ENCODE measurements at regions not wholly inside any gene's neighbourhood (a gene's known extent, or its start where the extent isn't known, plus 50 kb on each side); places are given as distances from the start of the nearest gene placed in this dataset.

DNA sequence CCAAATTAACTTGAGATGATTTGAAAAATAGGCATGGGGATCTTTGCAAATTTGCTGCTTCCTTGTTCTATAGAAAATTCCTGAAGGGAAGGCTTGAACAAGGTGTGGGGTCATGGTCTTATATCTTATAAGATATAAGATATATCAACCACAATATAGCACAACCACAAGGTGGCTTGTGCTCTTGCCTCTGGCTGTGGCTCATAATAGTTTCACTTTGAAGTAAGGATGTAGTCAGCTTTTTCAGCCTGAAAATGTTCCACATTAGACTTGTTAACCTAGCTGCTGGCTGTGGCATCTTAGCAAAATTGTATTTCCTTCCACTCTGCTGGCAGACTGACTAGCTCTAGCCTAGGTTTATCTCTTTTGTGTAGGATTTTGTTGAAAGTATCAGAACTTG is 169.7 kb downstream of the KLF5 start:
- no peaks in the 10 kb centered on the region for H3K4me1 Mint-ChIP-seq (ENCODE audit: unreplicated experiment)
- TF ChIP-seq, protein P1, sequence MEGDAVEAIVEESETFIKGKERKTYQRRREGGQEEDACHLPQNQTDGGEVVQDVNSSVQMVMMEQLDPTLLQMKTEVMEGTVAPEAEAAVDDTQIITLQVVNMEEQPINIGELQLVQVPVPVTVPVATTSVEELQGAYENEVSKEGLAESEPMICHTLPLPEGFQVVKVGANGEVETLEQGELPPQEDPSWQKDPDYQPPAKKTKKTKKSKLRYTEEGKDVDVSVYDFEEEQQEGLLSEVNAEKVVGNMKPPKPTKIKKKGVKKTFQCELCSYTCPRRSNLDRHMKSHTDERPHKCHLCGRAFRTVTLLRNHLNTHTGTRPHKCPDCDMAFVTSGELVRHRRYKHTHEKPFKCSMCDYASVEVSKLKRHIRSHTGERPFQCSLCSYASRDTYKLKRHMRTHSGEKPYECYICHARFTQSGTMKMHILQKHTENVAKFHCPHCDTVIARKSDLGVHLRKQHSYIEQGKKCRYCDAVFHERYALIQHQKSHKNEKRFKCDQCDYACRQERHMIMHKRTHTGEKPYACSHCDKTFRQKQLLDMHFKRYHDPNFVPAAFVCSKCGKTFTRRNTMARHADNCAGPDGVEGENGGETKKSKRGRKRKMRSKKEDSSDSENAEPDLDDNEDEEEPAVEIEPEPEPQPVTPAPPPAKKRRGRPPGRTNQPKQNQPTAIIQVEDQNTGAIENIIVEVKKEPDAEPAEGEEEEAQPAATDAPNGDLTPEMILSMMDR (IDR thresholded peaks at IDR 0.05; ENCODE audit: unreplicated experiment), result no peak
- H3K27ac Mint-ChIP-seq (ENCODE audit: unreplicated experiment), result no peak overlapping the region
- H3K27me3 Mint-ChIP-seq (ENCODE audit: unreplicated experiment), result peaks cover 1% of the 10 kb centered on the region
- DNase-seq (ENCODE audit: low spot score), result no peak
- H3K9me3 Mint-ChIP-seq (ENCODE audit: unreplicated experiment), result no peaks in the 10 kb centered on the region
- no peaks in the 10 kb centered on the region for H3K36me3 Mint-ChIP-seq (ENCODE audit: low read depth, unreplicated experiment)
- no peak overlapping the region for H3K4me3 Mint-ChIP-seq (ENCODE audit: unreplicated experiment)

DNA sequence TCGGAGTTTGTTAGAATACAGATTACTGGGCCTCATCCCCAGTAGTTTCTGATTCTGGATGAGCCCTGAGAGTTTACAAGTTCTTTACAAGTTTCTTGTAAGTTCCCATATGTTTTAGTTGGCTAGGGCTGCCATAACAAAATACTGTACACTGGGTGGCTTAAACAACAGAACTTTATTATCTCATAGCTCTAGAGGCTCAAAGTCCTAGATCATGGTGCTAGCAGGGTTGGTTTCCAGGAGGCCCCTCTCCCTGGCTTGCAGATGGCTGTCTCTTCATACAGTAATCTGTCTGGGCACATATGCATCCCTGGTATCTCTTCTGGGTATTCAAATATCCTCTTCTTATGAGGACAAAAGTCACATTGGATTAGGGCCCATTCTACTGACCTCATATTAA is 167.2 kb downstream of the KLF5 start:
- Mint-ChIP-seq H3K9me3 (ENCODE audit: unreplicated experiment) (no peaks in the 10 kb centered on the region), H3K4me3 (ENCODE audit: unreplicated experiment) (no peak overlapping the region), H3K27me3 (ENCODE audit: unreplicated experiment) (peaks cover 1% of the 10 kb centered on the region), H3K36me3 (ENCODE audit: low read depth, unreplicated experiment) (no peaks in the 10 kb centered on the region), H3K4me1 (ENCODE audit: unreplicated experiment) (no peaks in the 10 kb centered on the region), H3K27ac (ENCODE audit: unreplicated experiment) (no peak overlapping the region)
- DNase-seq (ENCODE audit: low spot score), result no peak
- TF ChIP-seq, protein P1 (IDR thresholded peaks at IDR 0.05; ENCODE audit: unreplicated experiment), result no peak

DNA sequence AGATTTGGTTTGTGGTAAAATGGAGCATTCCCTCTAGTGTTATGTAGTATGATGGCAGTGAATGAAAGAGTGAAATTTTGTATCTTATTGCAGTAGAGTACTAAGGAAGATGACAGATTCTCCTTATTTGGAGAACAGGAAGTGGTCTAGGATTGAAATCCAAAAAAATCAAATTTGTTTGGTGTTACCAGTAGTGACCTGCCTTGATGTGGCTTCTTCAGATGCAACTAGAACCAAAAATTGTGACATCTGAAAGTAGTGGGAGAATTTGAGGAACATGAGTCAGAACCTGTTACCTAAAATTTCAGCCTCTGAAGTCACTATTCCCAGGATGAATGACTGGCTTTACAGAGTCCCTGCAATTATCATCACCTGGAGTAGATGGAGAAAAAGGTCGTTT is 165.9 kb downstream of the KLF5 start:
- Mint-ChIP-seq H3K36me3 (ENCODE audit: low read depth, unreplicated experiment) (no peaks in the 10 kb centered on the region), H3K27me3 (ENCODE audit: unreplicated experiment) (peaks cover 1% of the 10 kb centered on the region), H3K4me1 (ENCODE audit: unreplicated experiment) (no peaks in the 10 kb centered on the region), H3K9me3 (ENCODE audit: unreplicated experiment) (no peaks in the 10 kb centered on the region), H3K27ac (ENCODE audit: unreplicated experiment) (no peak overlapping the region), H3K4me3 (ENCODE audit: unreplicated experiment) (no peak overlapping the region)
- DNase-seq (ENCODE audit: low spot score), result no peak
- TF ChIP-seq, protein P1 (IDR thresholded peaks at IDR 0.05; ENCODE audit: unreplicated experiment), result no peak

DNA sequence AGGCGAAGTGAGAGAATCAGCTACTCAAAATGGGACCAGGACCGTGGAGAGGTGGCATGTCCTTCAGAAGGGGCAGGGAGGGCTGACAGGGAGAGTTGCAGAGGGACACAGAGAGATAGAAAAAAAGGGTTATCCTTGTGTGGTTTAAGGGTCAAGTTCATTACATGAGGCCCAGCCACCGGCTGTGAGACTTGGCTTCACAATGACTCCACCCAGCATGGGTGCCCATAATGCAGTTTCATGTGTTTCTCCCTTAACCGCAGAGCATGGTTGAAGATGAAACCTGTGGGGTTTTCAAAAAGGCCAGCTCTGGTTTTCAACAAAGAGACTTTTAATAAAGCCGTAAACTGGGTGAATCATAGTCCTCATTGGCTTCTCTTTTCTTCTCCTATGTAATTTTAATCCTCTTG is 164.6 kb downstream of the KLF5 start:
- H3K36me3 Mint-ChIP-seq (ENCODE audit: low read depth, unreplicated experiment), result no peaks in the 10 kb centered on the region
- no peak for DNase-seq (ENCODE audit: low spot score)
- TF ChIP-seq, protein P1 (IDR thresholded peaks at IDR 0.05; ENCODE audit: unreplicated experiment), result no peak
- no peaks in the 10 kb centered on the region for H3K4me1 Mint-ChIP-seq (ENCODE audit: unreplicated experiment)
- H3K4me3 Mint-ChIP-seq (ENCODE audit: unreplicated experiment), result no peak overlapping the region
- H3K9me3 Mint-ChIP-seq (ENCODE audit: unreplicated experiment), result no peaks in the 10 kb centered on the region
- no peak overlapping the region for H3K27ac Mint-ChIP-seq (ENCODE audit: unreplicated experiment)
- peaks cover 1% of the 10 kb centered on the region for H3K27me3 Mint-ChIP-seq (ENCODE audit: unreplicated experiment)

DNA sequence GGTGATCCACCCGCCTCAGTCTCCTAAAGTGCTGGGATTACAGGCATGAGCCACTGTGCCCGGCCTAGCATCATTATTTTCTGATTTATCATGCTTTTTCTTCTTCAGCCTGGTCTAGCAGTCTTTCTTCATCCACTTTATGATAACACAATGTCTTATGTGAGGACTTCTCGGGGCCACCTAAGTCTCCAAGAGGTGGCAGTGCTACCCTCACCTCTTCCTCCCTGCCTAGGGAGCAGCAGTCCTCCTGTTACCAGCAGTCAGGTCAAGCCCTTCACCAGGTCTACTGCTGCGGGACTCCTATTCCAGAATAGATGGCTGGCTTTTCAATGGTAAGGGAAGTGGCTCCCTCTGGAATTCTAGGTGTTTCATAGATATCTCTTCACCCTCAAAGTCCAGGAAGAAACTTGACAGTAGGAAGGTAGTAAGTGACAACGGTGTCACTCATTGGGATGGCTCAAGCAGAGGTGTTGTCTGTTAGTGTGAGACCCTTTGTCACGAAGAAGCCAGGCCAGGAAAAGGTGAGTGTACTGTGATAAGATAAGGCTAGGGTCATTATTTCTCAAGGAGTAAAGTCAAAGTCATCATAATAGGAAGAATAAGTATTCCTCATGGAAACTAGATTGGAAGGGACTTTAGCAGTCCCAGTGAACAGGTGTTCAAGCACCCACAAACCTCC is 164.0 kb downstream of the KLF5 start:
- no peak overlapping the region for H3K27ac Mint-ChIP-seq (ENCODE audit: unreplicated experiment)
- TF ChIP-seq, protein P1 (IDR thresholded peaks at IDR 0.05; ENCODE audit: unreplicated experiment), result no peak
- H3K36me3 Mint-ChIP-seq (ENCODE audit: low read depth, unreplicated experiment), result no peaks in the 10 kb centered on the region

More for the DNA sequence above, 164.0 kb downstream of the KLF5 start:
- Mint-ChIP-seq H3K4me1 (ENCODE audit: unreplicated experiment) (no peaks in the 10 kb centered on the region), H3K4me3 (ENCODE audit: unreplicated experiment) (no peak overlapping the region), H3K9me3 (ENCODE audit: unreplicated experiment) (no peaks in the 10 kb centered on the region), H3K27me3 (ENCODE audit: unreplicated experiment) (peaks cover 1% of the 10 kb centered on the region)
- no peak for DNase-seq (ENCODE audit: low spot score)

All from endothelial cell (in vitro differentiated cells).